Lower lobe of right lung (tissue), 2 donors: ENCODE measurements at regions not wholly inside any gene's neighbourhood (a gene's known extent, or its start where the extent isn't known, plus 50 kb on each side); places are given as distances from the start of the nearest gene placed in this dataset.

Source experiments
- ATAC-seq, 2 donors: fragments of 200-7000 bp; cut with Tn5 transposase; one replicate each; pipeline ENCODE4 v1.9.1; 2020 to 2022; ENCODE audit warnings: mild to moderate bottlenecking in 2 of 2, moderate library complexity in 2 of 2
- DNase-seq: peaks from one replicate; pipeline ENCODE4 v3.0.0-alpha.2; 2020
- H3K27ac ChIP-seq: fragments of 200-600 bp; one replicate; pipeline ENCODE4 v1.8.0; 2022
- H3K27me3 ChIP-seq: fragments of 200-600 bp; one replicate; pipeline ENCODE4 v1.8.0; 2022; ENCODE audit warnings: low read depth
- H3K36me3 ChIP-seq: fragments of 200-600 bp; one replicate; pipeline ENCODE4 v1.8.0; 2022; ENCODE audit warnings: mild to moderate bottlenecking
- H3K4me1 ChIP-seq: fragments of 200-600 bp; one replicate; pipeline ENCODE4 v1.8.0; 2022
- H3K4me3 ChIP-seq: fragments of 200-600 bp; one replicate; pipeline ENCODE4 v1.8.0; 2022; ENCODE audit warnings: mild to moderate bottlenecking
- H3K9me3 ChIP-seq: fragments of 200-600 bp; one replicate; pipeline ENCODE4 v1.8.0; 2022
- CTCF ChIP-seq: fragments of 200-600 bp; IDR thresholded peaks from one replicate; pipeline ENCODE4 v1.8.0; 2022; ENCODE audit warnings: antibody characterized with exemption, mild to moderate bottlenecking
- intact Hi-C: fragments of 100-400 bp; cut with DNase I; formaldehyde crosslinking; loops from one replicate; pipeline ENCODE4 v1.11.0; 2022
- donor health status: DM: no; HTN: yes; CAD: no; lungs with severe emphysema.

- DNase-seq (no peak), ATAC-seq (no peak)
- H3K9me3 ChIP-seq = no peaks in the 10 kb centered on the region
- H3K36me3 ChIP-seq = no peaks in the 10 kb centered on the region
- no peak overlapping the region for H3K27ac ChIP-seq
- no peak for TF ChIP-seq CTCF
- intact Hi-C loops = no loop called here
- H3K4me3 ChIP-seq = no peak overlapping the region
- peaks cover 5% of the 10 kb centered on the region for H3K4me1 ChIP-seq
- no peaks in the 10 kb centered on the region for H3K27me3 ChIP-seq
Measured at GRCh38 chr6:164195278-164195941, 780.9 kb downstream of the QKI start.

GRCh38 chr6:164188861-164189260 lies 774.3 kb downstream of the QKI start:
- H3K4me3 ChIP-seq = no peak overlapping the region
- H3K36me3 ChIP-seq = no peaks in the 10 kb centered on the region
- intact Hi-C loops = no loop called here
- DNase-seq = no peak
- no peak overlapping the region for H3K27ac ChIP-seq
- H3K9me3 ChIP-seq = no peaks in the 10 kb centered on the region
- no peaks in the 10 kb centered on the region for H3K27me3 ChIP-seq
- no peak for ATAC-seq
- no peaks in the 10 kb centered on the region for H3K4me1 ChIP-seq
- no peak for TF ChIP-seq CTCF

- ATAC-seq (no peak), DNase-seq (no peak)
- no peak for TF ChIP-seq CTCF
- H3K9me3 ChIP-seq = no peaks in the 10 kb centered on the region
- H3K4me1 ChIP-seq = no peaks in the 10 kb centered on the region
- no peaks in the 10 kb centered on the region for H3K36me3 ChIP-seq
- intact Hi-C loops = no loop called here
- H3K27me3 ChIP-seq = no peaks in the 10 kb centered on the region
- no peak overlapping the region for H3K4me3 ChIP-seq
- H3K27ac ChIP-seq = no peak overlapping the region
Measured at GRCh38 chr6:164185471-164185871, 771.0 kb downstream of the QKI start.

GRCh38 chr6:164184410-164184809 lies 769.9 kb downstream of the QKI start:
- intact Hi-C loops = no loop called here
- Histone ChIP-seq H3K27me3 (no peaks in the 10 kb centered on the region), H3K9me3 (no peaks in the 10 kb centered on the region), H3K36me3 (no peaks in the 10 kb centered on the region), H3K4me1 (no peaks in the 10 kb centered on the region), H3K4me3 (no peak overlapping the region), H3K27ac (no peak overlapping the region)
- ATAC-seq (no peak), DNase-seq (no peak)
- TF ChIP-seq CTCF = no peak

- TF ChIP-seq CTCF = no peak
- no peak overlapping the region for H3K27ac ChIP-seq
- H3K36me3 ChIP-seq = no peaks in the 10 kb centered on the region
- H3K4me1 ChIP-seq = no peaks in the 10 kb centered on the region
- H3K9me3 ChIP-seq = no peaks in the 10 kb centered on the region
- H3K27me3 ChIP-seq = no peaks in the 10 kb centered on the region
- intact Hi-C loops = no loop called here
- DNase-seq (no peak), ATAC-seq (no peak)
- no peak overlapping the region for H3K4me3 ChIP-seq
Measured at GRCh38 chr6:164183556-164184123, 769.1 kb downstream of the QKI start.
